HL-60/S4 (cell line): ENCODE measurements at regions not wholly inside any gene's neighbourhood (a gene's known extent, or its start where the extent isn't known, plus 50 kb on each side); places are given as distances from the start of the nearest gene placed in this dataset.

Experiments used
- in situ Hi-C: fragments of 300-500 bp; cut with MboI; formaldehyde crosslinking; loops from 2 replicates; pipeline ENCODE4 v1.14.3; 2022; ENCODE audit warnings: low sequenced_read_pairs

GRCh38 chr9:109591691-109592090, 93.6 kb upstream of the PTPN3 start:
- in situ Hi-C loops = loop anchor here (25.0 kb wide), 1 partner anchor 621 kb away; the partner anchor contains the start of gene C9orf152

- in situ Hi-C loops = loop anchor here (25.0 kb wide), 1 partner anchor 619 kb away; the partner anchor contains the start of gene C9orf152
These were observed 95.5 kb upstream of the PTPN3 start for GRCh38 chr9:109593612-109594011.

GRCh38 chr9:109597496-109597895, 99.4 kb upstream of the PTPN3 start:
- in situ Hi-C loops = loop anchor here (25.0 kb wide), 1 partner anchor 615 kb away; the partner anchor contains the start of gene C9orf152

GRCh38 chr9:109599131-109599530, 101.0 kb upstream of the PTPN3 start:
- in situ Hi-C loops = loop anchor here (25.0 kb wide), 1 partner anchor 613 kb away; the partner anchor contains the start of gene C9orf152

GRCh38 chr9:109599711-109600110, 101.6 kb upstream of the PTPN3 start:
- in situ Hi-C loops = loop anchor here (25.0 kb wide), 1 partner anchor 613 kb away; the partner anchor contains the start of gene C9orf152

- in situ Hi-C loops = no loop called here
These were observed 102.0 kb upstream of the PTPN3 start for GRCh38 chr9:109600142-109600541.

GRCh38 chr9:109601181-109601580, 103.1 kb upstream of the PTPN3 start:
- in situ Hi-C loops = no loop called here

- in situ Hi-C loops = no loop called here
These were observed 104.9 kb upstream of the PTPN3 start for GRCh38 chr9:109602987-109603386.

GRCh38 chr9:109604131-109604530, 106.0 kb upstream of the PTPN3 start:
- in situ Hi-C loops = no loop called here

- in situ Hi-C loops = no loop called here
These were observed 106.7 kb upstream of the PTPN3 start for GRCh38 chr9:109604781-109605180.

- in situ Hi-C loops = no loop called here
These were observed 111.0 kb upstream of the PTPN3 start for GRCh38 chr9:109609060-109609459.

- in situ Hi-C loops = no loop called here
These were observed 118.5 kb upstream of the PTPN3 start for GRCh38 chr9:109616571-109617120.

GRCh38 chr9:109619310-109619709, 121.2 kb upstream of the PTPN3 start:
- in situ Hi-C loops = no loop called here

- in situ Hi-C loops = no loop called here
These were observed 126.0 kb upstream of the PTPN3 start for GRCh38 chr9:109624143-109624542.

- in situ Hi-C loops = no loop called here
These were observed 126.8 kb upstream of the PTPN3 start for GRCh38 chr9:109624896-109625295.

- in situ Hi-C loops = no loop called here
These were observed 128.9 kb upstream of the PTPN3 start for GRCh38 chr9:109627042-109627441.

GRCh38 chr9:109629615-109630014, 131.5 kb upstream of the PTPN3 start:
- in situ Hi-C loops = no loop called here

GRCh38 chr9:109632817-109633216, 134.7 kb upstream of the PTPN3 start:
- in situ Hi-C loops = no loop called here

- in situ Hi-C loops = no loop called here
These were observed 140.1 kb upstream of the PALM2AKAP2 start for GRCh38 chr9:109639674-109640579.

GRCh38 chr9:109640580-109641371, 139.2 kb upstream of the PALM2AKAP2 start:
- in situ Hi-C loops = no loop called here

GRCh38 chr9:109641372-109641659, 138.7 kb upstream of the PALM2AKAP2 start:
- in situ Hi-C loops = no loop called here
